SU-DHL-6 (cell line): ENCODE measurements at regions not wholly inside any gene's neighbourhood (a gene's known extent, or its start where the extent isn't known, plus 50 kb on each side); places are given as distances from the start of the nearest gene placed in this dataset.

Source experiments
- H2AFZ ChIP-seq: fragments of 200-600 bp; sonication (generic); 2 replicates; pipeline ENCODE4 v1.6.1; 2014; ENCODE audit warnings: low read depth, mild to moderate bottlenecking, moderate library complexity, mixed read lengths, antibody characterized with exemption, low read length; ENCODE audit not compliant: severe bottlenecking
- H3F3A ChIP-seq: fragments of 200-600 bp; shearing (Covaris generic); 2 replicates; pipeline ENCODE4 v1.6.0; 2016; ENCODE audit warnings: antibody characterized with exemption, mild to moderate bottlenecking; ENCODE audit not compliant: insufficient read depth
- H3K27ac ChIP-seq: fragments of 200-600 bp; sonication (generic); 2 replicates; pipeline ENCODE4 v1.5.1; 2016; ENCODE audit warnings: low read depth, mild to moderate bottlenecking, low read length, moderate library complexity, mixed read lengths
- H3K27me3 ChIP-seq: fragments of 200-600 bp; sonication (generic), shearing (Covaris generic); 2 replicates; pipeline ENCODE4 v1.6.0; 2014; ENCODE audit warnings: mild to moderate bottlenecking, low read length
- H3K36me3 ChIP-seq: fragments of 200-600 bp; sonication (generic); 2 replicates; pipeline ENCODE4 v1.6.1; 2014; ENCODE audit warnings: mild to moderate bottlenecking, low read length, mixed read lengths
- H3K4me2 ChIP-seq: fragments of 300-600, 200-600 bp; shearing (Covaris generic), sonication (generic); 2 replicates; pipeline ENCODE4 v1.6.0; 2014; ENCODE audit warnings: low read length, low read depth, mild to moderate bottlenecking; ENCODE audit not compliant: poor library complexity, severe bottlenecking
- H3K4me3 ChIP-seq: fragments of 200-600 bp; sonication (generic); 2 replicates; pipeline ENCODE4 v1.5.1; 2014; ENCODE audit warnings: antibody characterized with exemption, low read length, mild to moderate bottlenecking, mixed read lengths; ENCODE audit not compliant: insufficient read depth, poor library complexity, severe bottlenecking
- H3K79me2 ChIP-seq: fragments of 200-600 bp; sonication (generic); 2 replicates; pipeline ENCODE4 v1.6.1; 2014; ENCODE audit warnings: mild to moderate bottlenecking, low read length, moderate library complexity; ENCODE audit not compliant: insufficient read depth
- H3K9ac ChIP-seq: fragments of 200-600 bp; sonication (generic); 2 replicates; pipeline ENCODE4 v1.7.0; 2014; ENCODE audit warnings: mild to moderate bottlenecking, low read length
- H3K9me2 ChIP-seq: fragments of 200-600 bp; sonication (generic); replicated peaks from 2 replicates; pipeline ENCODE4 v1.6.1; 2014; ENCODE audit warnings: low read length; ENCODE audit not compliant: insufficient read depth
- H3K9me3 ChIP-seq: fragments of 200-600 bp; sonication (generic); 2 replicates; pipeline ENCODE4 v1.6.1; 2014; ENCODE audit warnings: low read length, mixed read lengths; ENCODE audit not compliant: insufficient read depth
- H4K20me1 ChIP-seq: fragments of 200-600 bp; sonication (generic); 2 replicates; pipeline ENCODE4 v1.6.1; 2014; ENCODE audit warnings: low read depth, mild to moderate bottlenecking, antibody characterized with exemption, low read length, moderate library complexity, mixed read lengths
- CTCF ChIP-seq: fragments of 200-600 bp; sonication (generic); IDR thresholded peaks from one replicate; pipeline ENCODE4 v1.5.1; 2017; ENCODE audit warnings: antibody characterized with exemption, mild to moderate bottlenecking, low read length, moderate library complexity; ENCODE audit not compliant: insufficient read depth, poor library complexity, severe bottlenecking
- EZH2phosphoT487 ChIP-seq: fragments of 200-600 bp; sonication (generic), shearing (Covaris generic); conservative IDR thresholded peaks from 2 replicates; pipeline ENCODE4 v1.6.1; 2018; ENCODE audit warnings: mild to moderate bottlenecking, antibody characterized with exemption, low read length, moderate library complexity, mixed read lengths

GRCh38 chr6:123747515-123747914, 56.1 kb upstream of the NKAIN2 start:
- Histone ChIP-seq H4K20me1 (no peaks in the 10 kb centered on the region), H3K9me3 (no peaks in the 10 kb centered on the region), H2AFZ (no peak overlapping the region), H3K9me2 (no peaks in the 10 kb centered on the region), H3K79me2 (no peaks in the 10 kb centered on the region), H3K4me2 (no peak overlapping the region), H3K9ac (no peak overlapping the region), H3F3A (no peaks in the 10 kb centered on the region), H3K36me3 (no peaks in the 10 kb centered on the region), H3K27ac (no peak overlapping the region), H3K4me3 (no peak overlapping the region), H3K27me3 (no peaks in the 10 kb centered on the region)
- no peak for TF ChIP-seq CTCF
- TF ChIP-seq EZH2phosphoT487 = no peak

GRCh38 chr6:123745895-123746294, 57.8 kb upstream of the NKAIN2 start:
- H3F3A ChIP-seq = no peaks in the 10 kb centered on the region
- H3K79me2 ChIP-seq = no peaks in the 10 kb centered on the region
- H3K4me3 ChIP-seq = no peak overlapping the region
- H3K36me3 ChIP-seq = no peaks in the 10 kb centered on the region
- H4K20me1 ChIP-seq = no peaks in the 10 kb centered on the region
- no peak overlapping the region for H3K4me2 ChIP-seq
- no peaks in the 10 kb centered on the region for H3K9me2 ChIP-seq
- no peak for TF ChIP-seq CTCF
- no peak overlapping the region for H3K9ac ChIP-seq
- no peak overlapping the region for H2AFZ ChIP-seq
- H3K9me3 ChIP-seq = no peaks in the 10 kb centered on the region
- no peaks in the 10 kb centered on the region for H3K27me3 ChIP-seq
- no peak overlapping the region for H3K27ac ChIP-seq

GRCh38 chr6:123744840-123745239, 58.8 kb upstream of the NKAIN2 start:
- Histone ChIP-seq H3K9me3 (no peaks in the 10 kb centered on the region), H4K20me1 (no peaks in the 10 kb centered on the region), H3F3A (no peaks in the 10 kb centered on the region), H3K36me3 (no peaks in the 10 kb centered on the region), H3K27me3 (no peaks in the 10 kb centered on the region), H3K9ac (no peak overlapping the region), H3K4me2 (no peak overlapping the region), H3K4me3 (no peak overlapping the region), H3K27ac (no peak overlapping the region), H3K79me2 (no peaks in the 10 kb centered on the region), H3K9me2 (no peaks in the 10 kb centered on the region), H2AFZ (no peak overlapping the region)
- TF ChIP-seq CTCF = no peak
- no peak for TF ChIP-seq EZH2phosphoT487

- no peak overlapping the region for H2AFZ ChIP-seq
- H3F3A ChIP-seq = no peaks in the 10 kb centered on the region
- no peaks in the 10 kb centered on the region for H4K20me1 ChIP-seq
- TF ChIP-seq EZH2phosphoT487 (no peak), CTCF (no peak)
- H3K9me3 ChIP-seq = no peaks in the 10 kb centered on the region
- H3K9ac ChIP-seq = no peak overlapping the region
- no peak overlapping the region for H3K4me3 ChIP-seq
- no peaks in the 10 kb centered on the region for H3K9me2 ChIP-seq
- no peaks in the 10 kb centered on the region for H3K27me3 ChIP-seq
- no peak overlapping the region for H3K4me2 ChIP-seq
- no peak overlapping the region for H3K27ac ChIP-seq
- H3K36me3 ChIP-seq = no peaks in the 10 kb centered on the region
- no peaks in the 10 kb centered on the region for H3K79me2 ChIP-seq
Measured at GRCh38 chr6:123742626-123743025, 61.0 kb upstream of the NKAIN2 start.
